PC-9 (cell line): ENCODE measurements at regions not wholly inside any gene's neighbourhood (a gene's known extent, or its start where the extent isn't known, plus 50 kb on each side); places are given as distances from the start of the nearest gene placed in this dataset.

Experiments
- EZH2 ChIP-seq: fragments of 200-600 bp; sonication (generic); IDR thresholded peaks from 2 replicates; pipeline ENCODE4 v1.8.0; 2017; ENCODE audit warnings: antibody characterized with exemption, low read depth
- TF ChIP-seq, protein P1 (sequence below): fragments of 200-600 bp; sonication (generic); conservative IDR thresholded peaks from 2 replicates; pipeline ENCODE4 v1.6.1; 2017; ENCODE audit warnings: mixed run types, antibody characterized with exemption, mild to moderate bottlenecking, moderate library complexity

DNA sequence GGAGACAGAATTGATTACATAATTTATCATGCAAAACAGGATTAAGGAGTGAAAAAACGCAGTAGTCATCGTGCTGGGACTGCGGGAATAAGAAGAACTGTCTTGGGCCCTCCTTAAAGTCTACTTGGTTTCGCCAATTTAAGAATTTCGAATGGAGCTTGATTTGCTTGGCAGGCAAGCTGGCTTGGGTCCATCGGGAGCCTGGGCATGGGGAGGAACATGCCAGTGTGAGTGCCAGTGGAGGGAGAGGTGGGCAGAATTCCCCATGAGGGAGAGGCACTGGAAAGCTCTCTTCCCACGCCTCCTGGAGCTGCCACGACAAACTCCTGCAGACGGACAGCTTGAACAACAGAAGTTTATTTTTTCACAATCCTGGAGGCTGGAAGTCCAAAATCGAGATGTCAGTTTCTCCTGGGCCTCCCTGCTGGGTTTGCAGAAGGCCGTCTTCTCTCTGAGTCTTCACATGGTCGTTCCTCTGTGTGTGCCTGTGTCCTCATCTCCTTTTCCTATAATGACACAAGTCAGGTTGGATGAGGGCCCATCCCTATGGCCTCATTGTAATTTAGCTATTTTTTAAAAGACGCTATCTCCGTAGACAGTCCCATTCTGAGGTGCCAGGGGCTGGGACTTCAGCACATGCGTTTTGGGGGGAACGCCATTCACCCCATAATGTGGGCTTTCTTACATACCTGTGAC, 528.7 kb upstream of the DPP6 start:
- TF ChIP-seq, protein P1, sequence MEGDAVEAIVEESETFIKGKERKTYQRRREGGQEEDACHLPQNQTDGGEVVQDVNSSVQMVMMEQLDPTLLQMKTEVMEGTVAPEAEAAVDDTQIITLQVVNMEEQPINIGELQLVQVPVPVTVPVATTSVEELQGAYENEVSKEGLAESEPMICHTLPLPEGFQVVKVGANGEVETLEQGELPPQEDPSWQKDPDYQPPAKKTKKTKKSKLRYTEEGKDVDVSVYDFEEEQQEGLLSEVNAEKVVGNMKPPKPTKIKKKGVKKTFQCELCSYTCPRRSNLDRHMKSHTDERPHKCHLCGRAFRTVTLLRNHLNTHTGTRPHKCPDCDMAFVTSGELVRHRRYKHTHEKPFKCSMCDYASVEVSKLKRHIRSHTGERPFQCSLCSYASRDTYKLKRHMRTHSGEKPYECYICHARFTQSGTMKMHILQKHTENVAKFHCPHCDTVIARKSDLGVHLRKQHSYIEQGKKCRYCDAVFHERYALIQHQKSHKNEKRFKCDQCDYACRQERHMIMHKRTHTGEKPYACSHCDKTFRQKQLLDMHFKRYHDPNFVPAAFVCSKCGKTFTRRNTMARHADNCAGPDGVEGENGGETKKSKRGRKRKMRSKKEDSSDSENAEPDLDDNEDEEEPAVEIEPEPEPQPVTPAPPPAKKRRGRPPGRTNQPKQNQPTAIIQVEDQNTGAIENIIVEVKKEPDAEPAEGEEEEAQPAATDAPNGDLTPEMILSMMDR, result no peak
- no peak for TF ChIP-seq EZH2
